ENCODE measurements at regions not wholly inside any gene's neighbourhood (a gene's known extent, or its start where the extent isn't known, plus 50 kb on each side); places are given as distances from the start of the nearest gene placed in this dataset.

DNA sequence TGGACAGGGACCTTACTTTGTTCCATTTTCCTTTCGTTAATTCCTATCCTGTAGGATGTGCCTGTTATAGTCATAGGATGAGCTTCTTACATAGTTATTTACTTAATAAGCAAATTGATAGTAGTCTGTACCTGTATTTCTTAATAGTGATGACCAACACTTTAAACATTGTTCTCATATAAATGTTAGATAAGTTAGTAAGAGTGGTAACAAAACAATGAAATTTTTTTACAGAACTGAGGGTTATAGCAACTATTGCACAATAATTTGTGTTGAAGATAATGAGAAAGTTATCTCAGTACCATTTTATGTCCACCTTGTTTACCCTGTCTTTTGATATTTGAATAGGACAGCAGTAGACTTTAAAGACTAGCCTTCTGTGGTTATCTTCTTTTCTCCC is 162.9 kb upstream of the ELL2 start:
- Mint-ChIP-seq H3K27ac (peak overlapping the region; percentile 80), H3K9me3 (no peaks in the 10 kb centered on the region), H3K27me3 (ENCODE audit: insufficient read depth) (no peaks in the 10 kb centered on the region), H3K4me3 (no peak overlapping the region; the same call in 1 of the 2 replicates), H3K36me3 (ENCODE audit: low read depth) (0 out of 2 replicates have a peak, but pooled peaks cover 6% of the 10 kb centered on the region), H3K4me1 (ENCODE audit: low read depth) (peaks cover 81% of the 10 kb centered on the region)
- no peak for TF ChIP-seq CTCF (IDR thresholded peaks at IDR 0.05)
- DNase-seq, result peak; percentile 47

GRCh38 chr5:96123418-96123817 is 161.8 kb upstream of the ELL2 start:
- no peak for TF ChIP-seq CTCF (IDR thresholded peaks at IDR 0.05)
- no peak for DNase-seq
- H3K4me1 Mint-ChIP-seq (ENCODE audit: low read depth), result peaks cover 91% of the 10 kb centered on the region
- no peak overlapping the region for H3K27ac Mint-ChIP-seq
- H3K27me3 Mint-ChIP-seq (ENCODE audit: insufficient read depth), result no peaks in the 10 kb centered on the region
- H3K4me3 Mint-ChIP-seq, result no peak overlapping the region
- H3K9me3 Mint-ChIP-seq, result no peaks in the 10 kb centered on the region
- H3K36me3 Mint-ChIP-seq (ENCODE audit: low read depth), result 0 out of 2 replicates have a peak, but pooled peaks cover 6% of the 10 kb centered on the region

DNA sequence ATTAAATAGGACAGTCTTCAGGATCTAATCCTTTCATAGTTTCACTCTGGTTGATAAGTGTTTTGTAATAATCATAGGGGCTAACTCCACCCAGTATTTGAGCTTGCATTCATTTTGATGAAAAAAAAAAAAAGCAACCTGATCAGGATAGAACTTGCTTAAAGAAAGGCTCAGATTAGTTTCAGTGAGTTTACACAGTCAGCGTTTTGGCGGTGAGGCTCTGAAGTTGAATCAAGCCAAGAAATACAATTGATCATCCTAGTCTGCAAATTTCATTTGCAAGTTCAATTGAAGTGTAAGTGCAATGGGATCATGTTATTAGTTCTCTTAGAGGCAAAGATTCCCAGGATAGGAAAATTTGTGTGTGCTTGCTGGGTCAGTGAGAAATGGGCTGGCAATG is 159.7 kb upstream of the ELL2 start:
- Mint-ChIP-seq H3K4me3 (no peak overlapping the region), H3K27ac (peak overlapping the region; percentile 11; the same call in 1 of the 2 replicates), H3K9me3 (no peaks in the 10 kb centered on the region), H3K4me1 (ENCODE audit: low read depth) (peaks cover 91% of the 10 kb centered on the region), H3K36me3 (ENCODE audit: low read depth) (peaks cover 6% of the 10 kb centered on the region; the same call in 1 of the 2 replicates), H3K27me3 (ENCODE audit: insufficient read depth) (no peaks in the 10 kb centered on the region; the same call in 1 of the 2 replicates)
- TF ChIP-seq CTCF (IDR thresholded peaks at IDR 0.05), result no peak
- no peak for DNase-seq

DNA sequence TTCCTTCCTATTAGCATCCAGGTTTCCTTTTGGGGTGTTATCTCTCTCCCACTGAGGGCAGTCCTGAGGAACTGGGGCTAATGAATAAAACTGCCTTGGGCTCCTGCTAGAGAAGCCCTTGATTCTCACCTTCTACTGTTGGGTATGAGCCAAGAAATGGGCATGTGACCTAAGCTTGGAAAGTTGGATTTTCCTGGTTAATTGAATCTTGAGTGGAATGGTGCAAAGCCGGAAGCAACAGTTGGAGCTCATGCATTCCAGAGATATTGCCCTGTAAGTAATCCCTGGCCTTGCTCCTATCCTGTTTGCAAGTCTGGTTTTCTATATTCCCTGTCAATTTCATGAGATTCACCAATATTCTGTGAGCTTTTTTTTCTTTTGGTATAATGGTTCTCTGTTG is 158.5 kb upstream of the ELL2 start:
- no peak for TF ChIP-seq CTCF (IDR thresholded peaks at IDR 0.05)
- DNase-seq, result no peak
- no peak overlapping the region for H3K27ac Mint-ChIP-seq

GRCh38 chr5:96117771-96118651 is 156.4 kb upstream of the ELL2 start:
- H3K27me3 Mint-ChIP-seq (ENCODE audit: insufficient read depth), result no peaks in the 10 kb centered on the region; the same call in 1 of the 2 replicates
- peak; percentile 56 for DNase-seq
- peaks cover 8% of the 10 kb centered on the region for H3K36me3 Mint-ChIP-seq (ENCODE audit: low read depth)
- peaks cover 92% of the 10 kb centered on the region for H3K4me1 Mint-ChIP-seq (ENCODE audit: low read depth)
- peak overlapping the region; percentile 84 for H3K27ac Mint-ChIP-seq
- H3K4me3 Mint-ChIP-seq, result peak overlapping the region; percentile 67
- TF ChIP-seq CTCF (IDR thresholded peaks at IDR 0.05), result no peak
- no peaks in the 10 kb centered on the region; the same call in 1 of the 2 replicates for H3K9me3 Mint-ChIP-seq

More for the DNA sequence above, 158.5 kb upstream of the ELL2 start:
- Mint-ChIP-seq H3K27me3 (ENCODE audit: insufficient read depth) (no peaks in the 10 kb centered on the region; the same call in 1 of the 2 replicates), H3K4me3 (no peak overlapping the region), H3K4me1 (ENCODE audit: low read depth) (peaks cover 90% of the 10 kb centered on the region), H3K9me3 (no peaks in the 10 kb centered on the region; the same call in 1 of the 2 replicates), H3K36me3 (ENCODE audit: low read depth) (peaks cover 9% of the 10 kb centered on the region)

All from HFFc6 (cell line).